ENCODE measurements at regions not wholly inside any gene's neighbourhood (a gene's known extent, or its start where the extent isn't known, plus 50 kb on each side); places are given as distances from the start of the nearest gene placed in this dataset.

- TF ChIP-seq CTCF (IDR thresholded peaks at IDR 0.05) (no peak), POLR2A (IDR thresholded peaks at IDR 0.05) (no peak)
Observed at GRCh38 chr5:82777106-82777505, 300.1 kb downstream of the TMEM167A start.
